ENCODE measurements at regions not wholly inside any gene's neighbourhood (a gene's known extent, or its start where the extent isn't known, plus 50 kb on each side); places are given as distances from the start of the nearest gene placed in this dataset.

- H3K27ac ChIP-seq, result no peak overlapping the region
- DNase-seq, result no peak
- no peaks in the 10 kb centered on the region for H3K27me3 ChIP-seq
- intact Hi-C loops (cut with DNase I), result no loop called here
- H3K4me3 ChIP-seq (replicated peaks in 1 of 3), result no peak overlapping the region
- H3K4me1 ChIP-seq, result no peaks in the 10 kb centered on the region
- TF ChIP-seq POLR2A (IDR thresholded peaks at IDR 0.05), result no peak
- TF ChIP-seq CTCF (IDR thresholded peaks at IDR 0.05), result no peak
- 74 to 84% methylated on average over 4 of the region's 4 CpGs for WGBS, 2 donors
- no peaks in the 10 kb centered on the region for H3K36me3 ChIP-seq
- no peaks in the 10 kb centered on the region for H3K9me3 ChIP-seq
Observed at GRCh38 chr14:65933400-65934069, 521.0 kb downstream of the FUT8 start.

GRCh38 chr14:65934070-65934435 is 521.5 kb downstream of the FUT8 start:
- whole genome bisulfite sequencing, 2 donors, result 79 to 87% methylated on average over 5 of the region's 5 CpGs
- no peaks in the 10 kb centered on the region for H3K36me3 ChIP-seq
- no peaks in the 10 kb centered on the region for H3K9me3 ChIP-seq
- H3K27me3 ChIP-seq, result no peaks in the 10 kb centered on the region
- no peak overlapping the region for H3K4me3 ChIP-seq (replicated peaks in 1 of 3)
- DNase-seq, result no peak
- H3K27ac ChIP-seq, result no peak overlapping the region
- TF ChIP-seq POLR2A (IDR thresholded peaks at IDR 0.05) (no peak), CTCF (IDR thresholded peaks at IDR 0.05) (no peak)
- intact Hi-C loops (cut with DNase I), result no loop called here
- no peaks in the 10 kb centered on the region for H3K4me1 ChIP-seq

GRCh38 chr14:65936342-65936975 is 523.9 kb downstream of the FUT8 start:
- no peak overlapping the region for H3K4me3 ChIP-seq (replicated peaks in 1 of 3)
- no peak for TF ChIP-seq POLR2A (IDR thresholded peaks at IDR 0.05)
- no peak for TF ChIP-seq CTCF (IDR thresholded peaks at IDR 0.05)
- H3K9me3 ChIP-seq, result no peaks in the 10 kb centered on the region
- 89 to 94% methylated on average over 3 of the region's 3 CpGs for WGBS, 2 donors
- no peaks in the 10 kb centered on the region for H3K4me1 ChIP-seq
- no peak overlapping the region for H3K27ac ChIP-seq
- no peaks in the 10 kb centered on the region for H3K27me3 ChIP-seq
- no peak for DNase-seq
- no peaks in the 10 kb centered on the region for H3K36me3 ChIP-seq
- intact Hi-C loops (cut with DNase I), result no loop called here

GRCh38 chr14:65937079-65937959 is 524.8 kb downstream of the FUT8 start:
- Histone ChIP-seq H3K4me3 (replicated peaks in 1 of 3) (no peak overlapping the region), H3K36me3 (no peaks in the 10 kb centered on the region), H3K4me1 (no peaks in the 10 kb centered on the region), H3K9me3 (no peaks in the 10 kb centered on the region), H3K27me3 (no peaks in the 10 kb centered on the region), H3K27ac (no peak overlapping the region)
- intact Hi-C loops (cut with DNase I), result no loop called here
- DNase-seq, result no peak
- 93% methylated on average over 8 of the region's 8 CpGs for WGBS, 2 donors
- TF ChIP-seq POLR2A (IDR thresholded peaks at IDR 0.05), result no peak

GRCh38 chr14:65937960-65938316 is 525.4 kb downstream of the FUT8 start:
- Histone ChIP-seq H3K4me3 (replicated peaks in 1 of 3) (no peak overlapping the region), H3K9me3 (no peaks in the 10 kb centered on the region), H3K4me1 (no peaks in the 10 kb centered on the region), H3K27me3 (no peaks in the 10 kb centered on the region), H3K36me3 (no peaks in the 10 kb centered on the region), H3K27ac (no peak overlapping the region)
- TF ChIP-seq CTCF (IDR thresholded peaks at IDR 0.05) (no peak), POLR2A (IDR thresholded peaks at IDR 0.05) (no peak)
- DNase-seq, result no peak
- intact Hi-C loops (cut with DNase I), result no loop called here

Data from thyroid gland (tissue), 4 donors.